ENCODE measurements at regions not wholly inside any gene's neighbourhood (a gene's known extent, or its start where the extent isn't known, plus 50 kb on each side); places are given as distances from the start of the nearest gene placed in this dataset.

DNA sequence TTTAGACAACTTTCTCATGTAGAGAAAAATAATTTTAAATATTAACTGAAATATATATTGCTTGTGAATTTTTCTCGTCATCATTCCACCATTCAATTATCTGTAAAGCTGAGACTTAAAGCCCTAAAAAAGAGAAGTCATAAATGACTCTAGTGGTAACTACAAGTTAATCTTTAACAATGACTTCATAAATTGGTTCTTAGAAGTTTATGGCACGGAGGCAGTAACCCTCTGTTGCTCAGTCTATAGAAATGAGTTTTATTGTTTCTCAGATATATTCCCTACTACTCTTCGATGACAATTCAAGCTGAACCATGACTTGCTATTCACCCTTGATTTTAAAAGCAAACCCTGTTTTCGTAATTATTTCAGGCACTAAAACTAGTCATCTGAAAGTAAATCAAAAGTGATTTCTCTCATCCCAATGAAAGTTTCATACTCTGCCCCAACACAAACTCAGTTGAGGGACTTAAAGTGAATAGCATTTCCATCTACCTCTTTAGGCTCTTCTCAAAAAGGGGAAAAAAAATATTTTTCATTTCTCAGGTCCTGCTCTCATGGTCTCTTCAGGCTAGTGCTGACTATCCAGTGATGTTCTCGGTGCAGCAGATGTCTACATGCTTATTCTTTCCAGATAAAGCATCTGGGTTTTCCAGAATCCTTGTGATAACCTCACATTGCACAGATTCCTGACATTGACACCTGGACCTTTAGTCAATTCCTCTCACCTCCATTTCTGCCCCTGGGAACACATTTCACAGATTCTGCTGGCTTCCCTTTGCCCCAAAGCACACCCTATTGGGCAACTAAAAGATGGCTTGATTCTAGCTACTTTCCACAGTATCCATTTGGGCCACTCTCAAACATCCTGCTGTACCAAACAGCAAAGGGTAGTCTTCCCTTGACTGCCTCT, 207.8 kb upstream of the LRATD1 start:
- H3K4me3 ChIP-seq (ENCODE audit: low read depth, low read length) = no peak overlapping the region
- no peak for TF ChIP-seq CTCF (IDR thresholded peaks at IDR 0.05; ENCODE audit: insufficient read depth, low read depth, low read length, missing control alignments)
- no peak for DNase-seq (ENCODE audit: low read depth)

- TF ChIP-seq CTCF (IDR thresholded peaks at IDR 0.05; ENCODE audit: insufficient read depth, low read depth, low read length, missing control alignments) = no peak
- H3K4me3 ChIP-seq (ENCODE audit: low read depth, low read length) = no peak overlapping the region
- no peak for DNase-seq (ENCODE audit: low read depth)
These were observed 206.6 kb upstream of the LRATD1 start for GRCh38 chr2:14425869-14426268.

GRCh38 chr2:14428056-14428455, 204.5 kb upstream of the LRATD1 start:
- TF ChIP-seq CTCF (IDR thresholded peaks at IDR 0.05; ENCODE audit: insufficient read depth, low read depth, low read length, missing control alignments) = no peak
- H3K4me3 ChIP-seq (ENCODE audit: low read depth, low read length) = no peak overlapping the region
- no peak for DNase-seq (ENCODE audit: low read depth)

DNA sequence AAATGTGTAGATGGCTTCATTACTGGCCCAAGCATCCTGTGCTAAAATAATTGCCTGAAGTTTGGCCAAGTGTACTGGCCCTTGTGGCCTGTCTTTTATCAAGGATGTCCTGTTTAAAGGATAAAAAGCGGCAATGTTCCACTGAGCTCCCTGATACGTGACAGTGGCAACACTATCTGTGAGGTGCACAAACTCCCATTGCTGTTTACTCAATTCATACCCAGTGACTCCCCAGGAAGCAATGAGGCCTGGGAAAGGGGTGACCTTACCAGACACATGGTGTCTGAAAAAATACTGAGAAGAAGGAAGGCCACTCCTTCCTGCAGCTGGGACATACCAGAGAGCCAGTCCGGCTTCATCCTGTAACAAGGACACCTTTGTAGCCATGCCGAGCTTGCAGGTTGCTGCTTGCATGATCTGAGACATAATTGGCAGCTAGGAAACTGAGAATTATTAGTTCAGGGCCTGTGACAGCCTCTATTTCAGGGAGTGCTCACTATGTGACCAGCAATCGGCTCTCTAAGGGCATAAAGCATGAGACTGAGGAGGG, 198.5 kb upstream of the LRATD1 start:
- TF ChIP-seq CTCF (IDR thresholded peaks at IDR 0.05; ENCODE audit: insufficient read depth, low read depth, low read length, missing control alignments) = no peak
- no peak overlapping the region for H3K4me3 ChIP-seq (ENCODE audit: low read depth, low read length)
- DNase-seq (ENCODE audit: low read depth) = no peak

GRCh38 chr2:14445670-14446069, 186.8 kb upstream of the LRATD1 start:
- no peak for DNase-seq (ENCODE audit: low read depth)
- TF ChIP-seq CTCF (IDR thresholded peaks at IDR 0.05; ENCODE audit: insufficient read depth, low read depth, low read length, missing control alignments) = no peak
- H3K4me3 ChIP-seq (ENCODE audit: low read depth, low read length) = no peak overlapping the region

- H3K4me3 ChIP-seq (ENCODE audit: low read depth, low read length) = no peak overlapping the region
- no peak for DNase-seq (ENCODE audit: low read depth)
- no peak for TF ChIP-seq CTCF (IDR thresholded peaks at IDR 0.05; ENCODE audit: insufficient read depth, low read depth, low read length, missing control alignments)
These were observed 184.2 kb upstream of the LRATD1 start for GRCh38 chr2:14448340-14448739.
